ENCODE measurements at regions not wholly inside any gene's neighbourhood (a gene's known extent, or its start where the extent isn't known, plus 50 kb on each side); places are given as distances from the start of the nearest gene placed in this dataset.

GRCh38 chr3:72279631-72280041, 494.7 kb upstream of the PROK2 start (continued):
- no peak for TF ChIP-seq TAF7 (optimal IDR thresholded peaks at IDR 0.05; ENCODE audit: borderline replicate concordance, low read depth, low read length)

Measured in H1 (cell line).